Lower lobe of right lung (tissue), 2 donors: ENCODE measurements at regions not wholly inside any gene's neighbourhood (a gene's known extent, or its start where the extent isn't known, plus 50 kb on each side); places are given as distances from the start of the nearest gene placed in this dataset.

Experiments
- ATAC-seq, 2 donors: fragments of 200-7000 bp; cut with Tn5 transposase; one replicate each; pipeline ENCODE4 v1.9.1; 2020 to 2022; ENCODE audit warnings: mild to moderate bottlenecking in 2 of 2, moderate library complexity in 2 of 2
- DNase-seq: peaks from one replicate; pipeline ENCODE4 v3.0.0-alpha.2; 2020
- H3K27ac ChIP-seq: fragments of 200-600 bp; one replicate; pipeline ENCODE4 v1.8.0; 2022
- H3K27me3 ChIP-seq: fragments of 200-600 bp; one replicate; pipeline ENCODE4 v1.8.0; 2022; ENCODE audit warnings: low read depth
- H3K36me3 ChIP-seq: fragments of 200-600 bp; one replicate; pipeline ENCODE4 v1.8.0; 2022; ENCODE audit warnings: mild to moderate bottlenecking
- H3K4me1 ChIP-seq: fragments of 200-600 bp; one replicate; pipeline ENCODE4 v1.8.0; 2022
- H3K4me3 ChIP-seq: fragments of 200-600 bp; one replicate; pipeline ENCODE4 v1.8.0; 2022; ENCODE audit warnings: mild to moderate bottlenecking
- H3K9me3 ChIP-seq: fragments of 200-600 bp; one replicate; pipeline ENCODE4 v1.8.0; 2022
- CTCF ChIP-seq: fragments of 200-600 bp; IDR thresholded peaks from one replicate; pipeline ENCODE4 v1.8.0; 2022; ENCODE audit warnings: antibody characterized with exemption, mild to moderate bottlenecking
- intact Hi-C: fragments of 100-400 bp; cut with DNase I; formaldehyde crosslinking; loops from one replicate; pipeline ENCODE4 v1.11.0; 2022
- donor health status: DM: no; HTN: yes; CAD: no; lungs with severe emphysema.

DNA sequence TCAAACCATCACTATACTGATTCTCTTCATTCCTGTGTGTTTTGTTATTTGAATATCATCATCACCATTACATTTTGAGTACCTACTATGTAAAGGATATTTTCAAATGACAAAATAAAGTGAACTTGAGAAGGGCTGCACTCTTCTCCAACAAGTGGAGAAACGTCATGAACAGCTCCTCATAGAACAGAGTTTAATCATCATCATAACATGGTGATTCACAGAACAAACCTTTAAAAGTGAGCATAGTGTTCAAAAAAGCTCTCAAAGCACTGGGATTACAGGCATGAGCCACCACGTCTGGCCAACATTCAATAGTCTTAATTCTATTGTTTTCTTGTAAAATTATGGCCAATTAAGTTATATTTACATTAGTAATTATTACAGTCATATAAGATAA is 993.9 kb downstream of the PDHA2 start:
- H3K27me3 ChIP-seq: no peaks in the 10 kb centered on the region

GRCh38 chr4:96835991-96836390 is 996.1 kb downstream of the PDHA2 start:
- no peaks in the 10 kb centered on the region for H3K27me3 ChIP-seq
- TF ChIP-seq CTCF: no peak
- no peaks in the 10 kb centered on the region for H3K4me1 ChIP-seq
- intact Hi-C loops: no loop called here
- no peak for DNase-seq
- no peaks in the 10 kb centered on the region for H3K9me3 ChIP-seq
- H3K27ac ChIP-seq: no peak overlapping the region
- H3K36me3 ChIP-seq: no peaks in the 10 kb centered on the region
- ATAC-seq: no peak
- no peak overlapping the region for H3K4me3 ChIP-seq

More for the DNA sequence above, 993.9 kb downstream of the PDHA2 start:
- no peaks in the 10 kb centered on the region for H3K36me3 ChIP-seq
- H3K9me3 ChIP-seq: no peaks in the 10 kb centered on the region
- no peak for DNase-seq
- no peak for ATAC-seq
- no peak for TF ChIP-seq CTCF
- no peak overlapping the region for H3K4me3 ChIP-seq
- intact Hi-C loops: no loop called here
- H3K4me1 ChIP-seq: no peaks in the 10 kb centered on the region
- no peak overlapping the region for H3K27ac ChIP-seq

DNA sequence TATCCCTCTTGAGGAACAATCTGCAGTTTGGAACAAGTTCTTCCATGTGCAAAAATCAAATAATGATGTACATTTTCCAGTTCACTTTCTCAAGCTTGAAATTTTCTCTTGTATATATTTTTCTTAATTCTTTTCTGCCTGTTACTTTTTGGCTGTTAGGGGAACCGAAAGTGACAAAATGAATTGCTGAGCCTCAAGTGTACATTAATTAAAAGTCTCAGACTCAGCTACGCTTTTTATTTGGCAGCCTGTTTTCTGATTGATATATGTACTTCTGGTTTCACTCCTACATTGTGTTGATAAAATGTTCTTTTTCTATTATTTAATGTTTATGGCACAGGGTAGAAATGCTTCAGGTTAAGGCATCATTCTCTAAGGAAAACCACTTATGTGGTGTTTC is 999.5 kb downstream of the PDHA2 start:
- no peak for ATAC-seq
- H3K27me3 ChIP-seq: no peaks in the 10 kb centered on the region
- no peak for TF ChIP-seq CTCF

DNA sequence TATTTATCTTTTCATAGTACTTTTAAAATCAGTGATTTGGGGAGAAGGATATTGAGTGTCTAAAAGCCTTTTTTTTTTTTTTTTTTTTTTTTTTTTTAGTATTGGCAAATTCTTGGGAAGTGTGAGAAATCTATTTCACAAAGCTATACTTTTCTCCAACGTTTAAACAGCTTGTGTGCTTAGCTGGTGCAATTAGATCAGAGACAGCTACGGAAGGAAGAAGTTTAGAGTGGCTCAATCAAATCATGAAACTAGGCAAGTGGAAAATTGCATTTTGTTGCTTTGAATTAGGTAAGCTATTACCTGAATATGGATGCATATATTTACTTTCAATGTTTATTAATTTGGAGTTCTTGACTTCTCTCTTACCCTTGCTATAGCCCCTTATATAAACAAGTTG is 1001.9 kb downstream of the PDHA2 start:
- Histone ChIP-seq H3K27me3 (no peaks in the 10 kb centered on the region), H3K4me3 (no peak overlapping the region), H3K27ac (no peak overlapping the region), H3K9me3 (no peaks in the 10 kb centered on the region), H3K4me1 (no peaks in the 10 kb centered on the region), H3K36me3 (no peaks in the 10 kb centered on the region)
- TF ChIP-seq CTCF: no peak
- DNase-seq (no peak), ATAC-seq (no peak)
- intact Hi-C loops: no loop called here

More for the DNA sequence above, 999.5 kb downstream of the PDHA2 start:
- no peaks in the 10 kb centered on the region for H3K36me3 ChIP-seq
- H3K4me1 ChIP-seq: no peaks in the 10 kb centered on the region
- DNase-seq: no peak
- intact Hi-C loops: no loop called here
- H3K4me3 ChIP-seq: no peak overlapping the region
- H3K27ac ChIP-seq: no peak overlapping the region
- no peaks in the 10 kb centered on the region for H3K9me3 ChIP-seq

DNA sequence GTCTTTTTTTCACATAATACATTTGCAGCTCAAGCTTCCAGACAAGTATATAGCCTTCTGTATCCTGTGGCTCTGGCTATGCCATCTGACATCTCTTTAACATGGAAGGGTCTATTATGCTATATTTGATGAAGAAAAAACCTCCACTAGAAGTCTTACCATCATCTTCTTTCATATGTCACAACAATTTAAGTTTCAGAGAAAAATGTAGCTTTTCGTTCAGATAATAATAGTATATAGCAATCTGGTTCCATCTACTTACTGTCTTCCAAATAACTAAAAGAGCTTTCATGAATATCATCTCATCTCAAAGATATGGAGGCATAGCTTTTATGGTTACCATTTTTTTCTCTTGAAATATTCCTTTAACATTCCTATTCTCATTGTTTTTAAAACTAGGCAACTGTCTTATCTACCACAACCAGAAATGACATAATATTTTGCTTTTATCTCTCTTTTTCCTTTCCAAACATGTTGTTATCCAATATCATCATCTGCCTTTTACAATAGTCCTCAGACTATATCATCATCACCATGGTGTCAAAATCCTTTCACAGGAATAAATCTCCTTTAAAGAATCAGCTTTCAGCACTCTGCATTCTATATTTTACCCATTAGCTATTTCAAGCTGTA is 1005.1 kb downstream of the PDHA2 start:
- intact Hi-C loops: no loop called here
- TF ChIP-seq CTCF: no peak
- no peak for ATAC-seq

More for the DNA sequence above, 1005.1 kb downstream of the PDHA2 start:
- Histone ChIP-seq H3K4me3 (no peak overlapping the region), H3K27ac (no peak overlapping the region), H3K27me3 (no peaks in the 10 kb centered on the region), H3K9me3 (no peaks in the 10 kb centered on the region), H3K4me1 (no peaks in the 10 kb centered on the region), H3K36me3 (no peaks in the 10 kb centered on the region)
- no peak for DNase-seq
